Neural crest cell (in vitro differentiated cells): ENCODE measurements at regions not wholly inside any gene's neighbourhood (a gene's known extent, or its start where the extent isn't known, plus 50 kb on each side); places are given as distances from the start of the nearest gene placed in this dataset.
A peak's percentile ranks its signal among the peaks of the same experiment; 100 is the strongest.
"Not testable (repeated sequence)": the region's sequence is repeated elsewhere in the genome, so short reads cannot be mapped to it uniquely, and the experiment has no call there.

ENCODE experiments used
- DNase-seq: peaks from one replicate; pipeline ENCODE4 v3.0.0; 2021; ENCODE audit warnings: low read depth, mixed read lengths, low spot score
- H3K27ac Mint-ChIP-seq: one replicate; pipeline ENCODE4 v1.8.0; 2021; ENCODE audit warnings: mild to moderate bottlenecking, mixed read lengths; ENCODE audit not compliant: unreplicated experiment
- H3K27me3 Mint-ChIP-seq: 2 replicates; pipeline ENCODE4 v1.8.0; 2021; ENCODE audit warnings: low read depth, mild to moderate bottlenecking, mixed read lengths
- H3K36me3 Mint-ChIP-seq: 2 replicates; pipeline ENCODE4 v1.8.0; 2021; ENCODE audit warnings: low read depth, mild to moderate bottlenecking, mixed read lengths
- H3K4me1 Mint-ChIP-seq: 2 replicates; pipeline ENCODE4 v1.8.0; 2021; ENCODE audit warnings: mixed read lengths
- H3K4me3 Mint-ChIP-seq: one replicate; pipeline ENCODE4 v1.8.0; 2021; ENCODE audit warnings: mild to moderate bottlenecking, mixed read lengths
- H3K9me3 Mint-ChIP-seq: 2 replicates; pipeline ENCODE4 v1.8.0; 2021; ENCODE audit warnings: mixed read lengths
- CTCF ChIP-seq: fragments of 200-600 bp; sonication (generic); conservative IDR thresholded peaks from 2 replicates; pipeline ENCODE4 v1.5.0; 2021; ENCODE audit warnings: antibody characterized with exemption, mild to moderate bottlenecking

GRCh38 chr13:64088491-64088890 is 2672.8 kb upstream of the PCDH20 start:
- Mint-ChIP-seq H3K4me1 (no peaks in the 10 kb centered on the region), H3K36me3 (no peaks in the 10 kb centered on the region), H3K9me3 (peaks cover under 1% of the 10 kb centered on the region), H3K27ac (no peak overlapping the region), H3K4me3 (no peak overlapping the region), H3K27me3 (no peaks in the 10 kb centered on the region)
- DNase-seq, result no peak
- no peak for TF ChIP-seq CTCF

GRCh38 chr13:64087624-64088023 is 2672.0 kb upstream of the PCDH20 start:
- no peaks in the 10 kb centered on the region for H3K4me1 Mint-ChIP-seq
- H3K36me3 Mint-ChIP-seq, result no peaks in the 10 kb centered on the region
- H3K4me3 Mint-ChIP-seq, result no peak overlapping the region
- peaks cover 3% of the 10 kb centered on the region for H3K9me3 Mint-ChIP-seq
- H3K27me3 Mint-ChIP-seq, result no peaks in the 10 kb centered on the region
- no peak for DNase-seq
- H3K27ac Mint-ChIP-seq, result no peak overlapping the region
- TF ChIP-seq CTCF, result no peak

DNA sequence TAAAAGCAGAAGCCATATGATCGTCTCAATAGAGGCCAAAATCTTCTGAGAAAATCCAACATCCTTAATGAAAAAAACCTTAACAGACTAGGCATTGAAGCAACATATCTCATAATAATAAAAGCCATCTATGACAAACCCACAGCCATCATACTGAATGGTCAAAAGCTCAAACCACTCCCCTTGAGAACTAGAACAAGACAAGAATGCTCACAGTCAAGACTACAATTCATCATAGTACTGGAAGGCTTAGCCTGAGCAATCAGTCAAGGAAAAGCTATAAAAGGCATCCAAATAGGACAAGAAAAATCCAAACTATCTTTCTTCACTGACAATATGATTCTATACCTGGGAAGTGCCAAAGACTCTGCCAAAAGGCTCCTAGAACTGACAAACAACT is 2668.2 kb upstream of the PCDH20 start:
- H3K4me1 Mint-ChIP-seq, result no peaks in the 10 kb centered on the region
- H3K36me3 Mint-ChIP-seq, result no peaks in the 10 kb centered on the region
- TF ChIP-seq CTCF, result no peak
- no peak for DNase-seq
- H3K27me3 Mint-ChIP-seq, result no peaks in the 10 kb centered on the region
- H3K9me3 Mint-ChIP-seq, result peaks cover 3% of the 10 kb centered on the region
- no peak overlapping the region for H3K4me3 Mint-ChIP-seq
- H3K27ac Mint-ChIP-seq, result no peak overlapping the region

GRCh38 chr13:64083396-64083795 is 2667.7 kb upstream of the PCDH20 start:
- H3K9me3 Mint-ChIP-seq, result peaks cover 3% of the 10 kb centered on the region
- H3K36me3 Mint-ChIP-seq, result no peaks in the 10 kb centered on the region
- H3K4me1 Mint-ChIP-seq, result no peaks in the 10 kb centered on the region
- DNase-seq, result no peak
- H3K4me3 Mint-ChIP-seq, result no peak overlapping the region
- H3K27ac Mint-ChIP-seq, result no peak overlapping the region
- no peaks in the 10 kb centered on the region for H3K27me3 Mint-ChIP-seq
- TF ChIP-seq CTCF, result no peak

DNA sequence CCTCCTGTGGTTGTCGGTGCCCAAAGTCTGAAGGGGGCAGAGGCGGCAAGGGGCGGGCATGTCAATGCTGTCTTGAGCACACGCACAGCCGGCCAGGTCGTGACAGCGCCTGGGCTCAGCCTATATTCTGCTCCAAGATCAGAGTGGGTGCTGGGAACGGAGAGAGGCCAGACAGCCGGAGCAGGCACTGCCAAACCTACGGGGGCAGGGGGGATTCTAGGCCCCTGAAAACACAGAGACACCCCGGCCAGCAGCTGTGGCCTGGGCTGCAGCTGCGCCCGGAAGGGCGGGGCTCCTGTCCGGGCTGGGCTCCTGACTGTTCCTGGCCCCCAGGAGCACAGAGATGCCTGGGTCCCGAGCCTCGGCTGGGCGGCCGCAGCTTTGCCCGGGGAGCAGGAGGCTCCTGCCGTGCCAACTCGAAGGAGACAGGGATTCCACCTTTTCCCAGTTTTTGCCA is 2662.9 kb upstream of the PCDH20 start:
- TF ChIP-seq CTCF, result no peak
- Mint-ChIP-seq H3K27me3 (no peaks in the 10 kb centered on the region), H3K4me3 (no peak overlapping the region), H3K4me1 (no peaks in the 10 kb centered on the region), H3K27ac (no peak overlapping the region), H3K36me3 (no peaks in the 10 kb centered on the region), H3K9me3 (peaks cover 3% of the 10 kb centered on the region)
- no peak for DNase-seq

DNA sequence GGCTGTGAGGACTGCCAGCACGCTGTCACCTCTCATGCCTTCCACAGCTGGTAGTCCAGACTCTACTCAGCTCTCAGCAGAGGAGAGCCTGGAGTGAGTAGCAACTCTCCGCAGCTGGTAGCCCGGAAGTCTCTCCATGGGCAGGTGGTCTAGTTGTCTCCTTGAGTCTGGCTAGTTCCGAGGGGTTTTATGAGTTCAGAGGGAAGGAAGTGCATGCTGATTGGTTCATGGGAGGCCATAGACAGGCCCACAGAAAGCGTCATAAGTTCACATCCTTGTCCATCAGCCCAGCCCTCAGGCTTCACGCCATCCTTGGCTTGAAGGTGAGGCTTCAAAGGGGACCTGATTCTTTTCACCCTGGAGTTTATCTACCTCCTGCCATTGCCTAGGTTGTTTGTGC is 2662.4 kb upstream of the PCDH20 start:
- Mint-ChIP-seq H3K27ac (no peak overlapping the region), H3K36me3 (no peaks in the 10 kb centered on the region), H3K4me3 (no peak overlapping the region), H3K27me3 (no peaks in the 10 kb centered on the region), H3K9me3 (no peaks in the 10 kb centered on the region), H3K4me1 (no peaks in the 10 kb centered on the region)
- TF ChIP-seq CTCF, result no peak
- DNase-seq, result no peak

GRCh38 chr13:64077132-64077835 is 2661.6 kb upstream of the PCDH20 start:
- not testable (repeated sequence) for DNase-seq, H3K9me3 Mint-ChIP-seq, H3K4me1 Mint-ChIP-seq, H3K27me3 Mint-ChIP-seq, H3K4me3 Mint-ChIP-seq, H3K36me3 Mint-ChIP-seq
- H3K27ac Mint-ChIP-seq, result peak overlapping the region; percentile 91
